ENCODE measurements at regions not wholly inside any gene's neighbourhood (a gene's known extent, or its start where the extent isn't known, plus 50 kb on each side); places are given as distances from the start of the nearest gene placed in this dataset.

GRCh38 chr5:135662061-135662481 lies 83.3 kb upstream of the CXCL14 start:
- H3K4me1 ChIP-seq (replicated peaks in 1 of 4; ENCODE audit: control insufficient read depth in 3 of 4, insufficient read depth in 4 of 4, low read length in 3 of 4) = peaks cover 0 to 5% (median 0%) of the 10 kb centered on the region in 4 experiments; a peak in 2 of 7 replicates
- no peak overlapping the region for H3K14ac ChIP-seq (ENCODE audit: insufficient read length)
- H2BK12ac ChIP-seq (ENCODE audit: low read depth, low read length) = no peak overlapping the region
- CTCF ChIA-PET (ENCODE audit: partially characterized antibody) = interaction anchor here (0.6 to 3.2 kb wide), 23 partner anchors 9 to 173 kb away, joined by 3 to 12 read pairs (median 4); partner anchors contain the start of gene SLC25A48
- no peaks in the 10 kb centered on the region for H3K79me1 ChIP-seq (ENCODE audit: low read depth, low read length)
- H3K27me3 ChIP-seq (replicated peaks in 1 of 4; ENCODE audit: control insufficient read depth in 3 of 4, extremely low read depth in 1 of 4, insufficient read depth in 3 of 4, low read length in 3 of 4) = no peaks in the 10 kb centered on the region
- no peak overlapping the region for H2AFZ ChIP-seq (ENCODE audit: low read length)
- peaks cover 6 to 12% of the 10 kb centered on the region in 2 experiments; a peak in 2 of 4 replicates for H3K9me3 ChIP-seq (ENCODE audit: insufficient read depth in 2 of 2, low read depth in 1 of 2, low read length in 1 of 2)
- H3K23ac ChIP-seq (ENCODE audit: insufficient read length) = no peak overlapping the region
- DNase-seq (ENCODE audit: low read depth in 1 of 2, low spot score in 2 of 2) (no peak), FAIRE-seq (no peak)
- H3K36me3 ChIP-seq (ENCODE audit: control insufficient read depth in 2 of 4, insufficient read depth in 4 of 4, low read length in 3 of 4) = no peaks in the 10 kb centered on the region; a peak in 1 of 8 replicates
- H3K4me3 ChIP-seq (ENCODE audit: extremely low read depth in 1 of 4, insufficient read depth in 2 of 4, low read depth in 3 of 4, low read length in 4 of 4) = no peak overlapping the region
- H3K27ac ChIP-seq (ENCODE audit: low read depth, low read length) = no peak overlapping the region
- no peak overlapping the region for H4K8ac ChIP-seq (ENCODE audit: extremely low read depth, insufficient read depth, low read length)
- no peak overlapping the region for H3K18ac ChIP-seq (ENCODE audit: extremely low read depth, low read length)
- H2AK5ac ChIP-seq (ENCODE audit: low read depth, low read length) = no peak overlapping the region
- no peak overlapping the region for H3K4ac ChIP-seq (replicated peaks; ENCODE audit: insufficient read length, low read depth, low read length)
- POLR2A ChIA-PET (ENCODE audit: partially characterized antibody) = no interaction called here
- H4K20me1 ChIP-seq (replicated peaks in 1 of 2; ENCODE audit: control insufficient read depth in 1 of 2, insufficient read depth in 2 of 2, low read length in 2 of 2) = no peaks in the 10 kb centered on the region
- no peak overlapping the region for H2BK5ac ChIP-seq (ENCODE audit: low read depth, low read length)
- no peak overlapping the region for H2BK20ac ChIP-seq (ENCODE audit: low read length)
- H2BK15ac ChIP-seq (ENCODE audit: low read length) = no peak overlapping the region
- H3K9ac ChIP-seq (replicated peaks in 1 of 4; ENCODE audit: extremely low read depth in 1 of 4, low read depth in 3 of 4, low read length in 3 of 4) = no peak overlapping the region; a peak in 1 of 7 replicates
- H3K56ac ChIP-seq (replicated peaks; ENCODE audit: insufficient read length, low read depth, low read length) = no peak overlapping the region
- H4K5ac ChIP-seq (ENCODE audit: insufficient read length, low read depth, low read length) = no peak overlapping the region
- H3K4me2 ChIP-seq (ENCODE audit: insufficient read depth in 1 of 2, low read depth in 2 of 2, low read length in 2 of 2) = no peak overlapping the region; a peak in 1 of 4 replicates
- WGBS, 2 experiments (ENCODE audit: extremely low coverage in 1 of 2, insufficient coverage in 1 of 2, insufficient read length in 1 of 2, insufficient replicate concordance in 2 of 2, low coverage in 1 of 2, low lambda C conversion rate in 2 of 2, missing lambda C conversion rate in 1 of 2) = 85% methylated on average over 3 of the region's 3 CpGs; no CpG with 5 or more reads in 1 of the 2 experiments
- no peaks in the 10 kb centered on the region for H3K23me2 ChIP-seq (ENCODE audit: low read depth, low read length)
- H4K91ac ChIP-seq (replicated peaks; ENCODE audit: insufficient read length, low read length) = no peak overlapping the region
- H2BK120ac ChIP-seq (replicated peaks; ENCODE audit: low read depth, low read length) = no peak overlapping the region
- H3K79me2 ChIP-seq (ENCODE audit: control insufficient read depth in 1 of 2, insufficient read depth in 2 of 2, low read length in 2 of 2) = no peaks in the 10 kb centered on the region
- TF ChIP-seq FOSL1 (IDR thresholded peaks at IDR 0.05; ENCODE audit: insufficient read depth, low read depth, low read length) (no peak), ZNF274 (IDR thresholded peaks at IDR 0.05; ENCODE audit: borderline replicate concordance, extremely low read depth, low read length) (no peak), POLR2AphosphoS5 (IDR thresholded peaks at IDR 0.05; ENCODE audit: low read depth, low read length) (no peak), HDAC6 (IDR thresholded peaks at IDR 0.05; ENCODE audit: low read depth, low read length) (no peak), RAD21 (IDR thresholded peaks at IDR 0.05 in 1 of 2, conservative IDR thresholded peaks at IDR 0.05 in 1 of 2; ENCODE audit: low read depth in 2 of 2, low read length in 2 of 2) (no peak), GABPA (IDR thresholded peaks at IDR 0.05; ENCODE audit: borderline replicate concordance, insufficient read depth, low read length) (no peak), RNF2 (IDR thresholded peaks at IDR 0.05; ENCODE audit: borderline replicate concordance, low read depth, low read length, missing control alignments, poor library complexity, severe bottlenecking) (no peak), CHD1 (IDR thresholded peaks at IDR 0.05; ENCODE audit: low read depth, low read length) (no peak), ATF3 (IDR thresholded peaks at IDR 0.05; ENCODE audit: insufficient read depth, low read depth, low read length) (no peak), USF2 (IDR thresholded peaks at IDR 0.05; ENCODE audit: low read length) (no peak), CBX5 (IDR thresholded peaks at IDR 0.05; ENCODE audit: low read depth, low read length) (no peak)

All from H1 (cell line).